Stomach smooth muscle (tissue), 2 donors: ENCODE measurements at regions not wholly inside any gene's neighbourhood (a gene's known extent, or its start where the extent isn't known, plus 50 kb on each side); places are given as distances from the start of the nearest gene placed in this dataset.

Experiments
- H3K27ac ChIP-seq: one replicate; pipeline ENCODE4 v1.7.0; 2013; ENCODE audit warnings: mild to moderate bottlenecking, low read length, inconsistent platforms
- H3K27me3 ChIP-seq, 2 donors: one replicate each; pipeline ENCODE4 v1.7.0; 2013; ENCODE audit warnings: low read length in 2 of 2; ENCODE audit not compliant: insufficient read depth in 2 of 2, control insufficient read depth in 1 of 2
- H3K36me3 ChIP-seq, 2 donors: one replicate each; pipeline ENCODE4 v1.7.0; 2013; ENCODE audit warnings: low read length in 2 of 2; ENCODE audit not compliant: control insufficient read depth in 2 of 2, insufficient read depth in 2 of 2
- H3K4me1 ChIP-seq: one replicate; pipeline ENCODE4 v1.7.0; 2013; ENCODE audit warnings: low read length; ENCODE audit not compliant: control insufficient read depth, insufficient read depth
- H3K4me3 ChIP-seq, 2 donors: one replicate each; pipeline ENCODE4 v1.7.0; 2013; ENCODE audit warnings: low read length in 2 of 2
- H3K9ac ChIP-seq, 2 donors: one replicate each; pipeline ENCODE4 v1.7.0; 2013; ENCODE audit warnings: low read length in 2 of 2, mild to moderate bottlenecking in 1 of 2
- H3K9me3 ChIP-seq, 2 donors: one replicate each; pipeline ENCODE4 v1.7.0; 2013; ENCODE audit warnings: low read length in 2 of 2; ENCODE audit not compliant: control insufficient read depth in 2 of 2
- donor health status: healthy.
- donor health status: Pancreatic carcinoma.

DNA sequence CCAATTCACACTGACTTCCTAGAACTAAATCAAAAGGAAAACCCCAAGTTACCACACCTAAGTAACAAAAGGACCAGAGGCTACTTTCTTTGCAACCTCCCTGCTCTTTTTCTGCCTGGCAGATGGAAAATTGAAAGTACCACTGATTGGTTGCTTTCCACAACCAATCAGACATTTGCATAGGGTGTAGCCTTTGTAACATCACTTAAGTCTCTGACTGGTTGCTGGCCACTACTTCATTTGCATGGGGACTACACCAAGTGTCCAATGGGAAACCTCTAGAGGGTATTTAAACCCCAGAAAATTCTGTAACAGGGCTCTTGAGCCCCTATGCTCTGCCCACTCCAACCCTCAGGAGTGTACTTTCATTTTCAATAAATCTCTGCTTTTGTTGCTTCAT, 365.0 kb downstream of the LTN1 start:
- no peak overlapping the region for H3K27ac ChIP-seq

GRCh38 chr21:28627261-28627660, 365.4 kb downstream of the LTN1 start:
- no peak overlapping the region for H3K4me3 ChIP-seq
- H3K27ac ChIP-seq = no peak overlapping the region
- no peak overlapping the region for H3K9ac ChIP-seq
- no peaks in the 10 kb centered on the region for H3K9me3 ChIP-seq
- H3K4me1 ChIP-seq = no peaks in the 10 kb centered on the region
- no peaks in the 10 kb centered on the region for H3K36me3 ChIP-seq
- no peaks in the 10 kb centered on the region for H3K27me3 ChIP-seq

More for the DNA sequence above, 365.0 kb downstream of the LTN1 start:
- no peak overlapping the region for H3K9ac ChIP-seq
- H3K27me3 ChIP-seq = no peaks in the 10 kb centered on the region
- H3K4me1 ChIP-seq = no peaks in the 10 kb centered on the region
- no peaks in the 10 kb centered on the region for H3K9me3 ChIP-seq
- no peak overlapping the region for H3K4me3 ChIP-seq
- no peaks in the 10 kb centered on the region for H3K36me3 ChIP-seq

GRCh38 chr21:28624626-28625025, 368.1 kb downstream of the LTN1 start:
- no peaks in the 10 kb centered on the region for H3K36me3 ChIP-seq
- H3K4me1 ChIP-seq = no peaks in the 10 kb centered on the region
- H3K27me3 ChIP-seq = no peaks in the 10 kb centered on the region
- H3K4me3 ChIP-seq = no peak overlapping the region
- no peak overlapping the region for H3K27ac ChIP-seq
- no peaks in the 10 kb centered on the region for H3K9me3 ChIP-seq
- no peak overlapping the region for H3K9ac ChIP-seq

DNA sequence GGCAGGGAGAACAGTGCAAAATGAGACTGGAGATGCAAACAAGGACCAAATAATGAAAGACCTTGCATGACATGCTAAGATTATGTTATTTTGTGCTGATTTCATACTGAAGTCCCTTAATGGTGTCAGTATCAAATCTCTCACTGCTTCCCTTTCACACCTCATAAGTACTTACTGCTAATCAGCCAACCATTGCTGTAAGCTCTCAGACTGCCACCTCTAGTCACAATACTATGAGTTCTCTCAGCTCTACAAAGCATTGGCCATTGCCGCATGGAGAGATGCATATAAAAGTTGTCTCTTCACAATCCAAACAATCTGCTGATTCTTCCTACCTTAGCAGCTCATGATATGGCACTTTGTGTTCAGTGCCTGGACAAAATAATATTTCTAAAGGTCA, 375.4 kb downstream of the LTN1 start:
- no peaks in the 10 kb centered on the region for H3K27me3 ChIP-seq
- no peaks in the 10 kb centered on the region for H3K4me1 ChIP-seq
- H3K27ac ChIP-seq = no peak overlapping the region
- no peaks in the 10 kb centered on the region for H3K36me3 ChIP-seq
- H3K4me3 ChIP-seq = no peak overlapping the region
- H3K9me3 ChIP-seq = no peaks in the 10 kb centered on the region
- no peak overlapping the region for H3K9ac ChIP-seq

DNA sequence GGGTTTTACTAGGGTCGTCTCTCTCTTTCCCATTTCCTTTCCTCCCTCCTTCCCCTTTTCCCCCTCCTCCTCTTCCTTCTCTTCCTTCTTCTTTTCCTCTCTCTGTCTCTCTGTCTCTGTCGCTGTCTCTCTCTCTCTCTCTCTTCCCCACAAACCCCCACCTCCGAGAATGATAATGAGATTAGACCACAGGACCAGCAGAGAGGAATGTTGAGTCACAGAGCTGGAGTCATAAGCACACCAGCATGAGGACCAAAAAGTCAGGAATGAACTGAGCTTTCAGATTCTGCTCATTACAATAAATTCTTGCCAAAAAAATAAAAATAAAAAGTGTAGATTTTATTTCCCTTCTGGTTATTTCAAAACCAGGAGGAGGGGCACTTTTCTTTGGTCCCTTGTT, 377.4 kb downstream of the LTN1 start:
- H3K27me3 ChIP-seq = no peaks in the 10 kb centered on the region

GRCh38 chr21:28614791-28615190, 377.9 kb downstream of the LTN1 start:
- Histone ChIP-seq H3K27ac (no peak overlapping the region), H3K4me3 (no peak overlapping the region), H3K9me3 (no peaks in the 10 kb centered on the region), H3K4me1 (no peaks in the 10 kb centered on the region), H3K9ac (no peak overlapping the region), H3K27me3 (no peaks in the 10 kb centered on the region), H3K36me3 (no peaks in the 10 kb centered on the region)

More for the DNA sequence above, 377.4 kb downstream of the LTN1 start:
- Histone ChIP-seq H3K27ac (no peak overlapping the region), H3K9ac (no peak overlapping the region), H3K4me1 (no peaks in the 10 kb centered on the region), H3K4me3 (no peak overlapping the region), H3K9me3 (no peaks in the 10 kb centered on the region), H3K36me3 (no peaks in the 10 kb centered on the region)

GRCh38 chr21:28608646-28609045, 384.0 kb downstream of the LTN1 start:
- Histone ChIP-seq H3K9ac (no peak overlapping the region), H3K27ac (no peak overlapping the region), H3K9me3 (no peaks in the 10 kb centered on the region), H3K36me3 (no peaks in the 10 kb centered on the region), H3K4me1 (no peaks in the 10 kb centered on the region), H3K4me3 (no peak overlapping the region), H3K27me3 (no peaks in the 10 kb centered on the region)

- no peak overlapping the region for H3K4me3 ChIP-seq
These were observed 385.1 kb downstream of the LTN1 start for GRCh38 chr21:28607545-28607944.

GRCh38 chr21:28604946-28605537, 387.6 kb downstream of the LTN1 start:
- Histone ChIP-seq H3K36me3 (no peaks in the 10 kb centered on the region), H3K9ac (no peak overlapping the region), H3K27me3 (no peaks in the 10 kb centered on the region), H3K9me3 (no peaks in the 10 kb centered on the region), H3K4me1 (no peaks in the 10 kb centered on the region), H3K4me3 (no peak overlapping the region), H3K27ac (no peak overlapping the region)

More at GRCh38 chr21:28607545-28607944, 385.1 kb downstream of the LTN1 start:
- Histone ChIP-seq H3K9me3 (no peaks in the 10 kb centered on the region), H3K4me1 (no peaks in the 10 kb centered on the region), H3K36me3 (no peaks in the 10 kb centered on the region), H3K27me3 (no peaks in the 10 kb centered on the region), H3K27ac (no peak overlapping the region), H3K9ac (no peak overlapping the region)

DNA sequence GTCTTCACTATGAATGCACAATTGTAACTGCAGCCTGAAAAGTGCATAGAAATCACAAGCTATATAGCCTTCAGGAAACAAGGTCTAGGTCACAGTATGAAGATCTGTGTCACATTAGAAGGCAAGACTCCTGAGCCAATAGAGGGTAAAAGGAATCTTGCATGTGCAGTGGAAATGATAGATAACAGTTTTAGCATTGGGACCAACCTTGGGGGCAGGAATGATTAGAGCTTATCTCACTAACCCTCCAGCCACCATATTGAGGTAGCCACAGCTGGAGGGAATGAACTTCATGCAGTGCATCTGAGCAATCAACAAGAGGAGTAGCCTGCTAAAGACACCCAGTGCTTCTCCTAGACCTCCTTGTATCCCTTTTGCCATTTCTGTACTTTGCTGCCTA, 390.1 kb downstream of the LTN1 start:
- H3K36me3 ChIP-seq = no peaks in the 10 kb centered on the region
- no peaks in the 10 kb centered on the region for H3K4me1 ChIP-seq
- H3K4me3 ChIP-seq = no peak overlapping the region

DNA sequence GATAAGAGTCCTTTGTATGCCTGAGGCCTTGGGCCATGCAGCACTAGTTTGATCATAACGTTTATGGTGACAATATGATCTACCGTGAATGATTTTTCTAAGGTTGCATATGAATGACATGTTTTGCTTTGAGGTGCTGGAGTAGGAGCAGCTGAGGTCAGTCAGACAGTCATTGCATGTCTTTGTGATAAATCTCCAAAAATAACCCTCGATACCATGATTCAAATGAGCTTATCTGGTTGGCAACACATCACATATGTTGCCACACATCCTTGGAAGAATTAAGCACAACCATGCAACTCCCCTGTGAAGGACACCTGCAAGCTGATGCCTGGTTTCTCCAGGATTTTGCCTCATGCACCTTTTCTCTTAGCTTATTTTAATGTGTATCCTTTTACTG, 394.5 kb downstream of the LTN1 start:
- Histone ChIP-seq H3K36me3 (no peaks in the 10 kb centered on the region), H3K9ac (no peak overlapping the region), H3K9me3 (no peaks in the 10 kb centered on the region), H3K4me3 (no peak overlapping the region), H3K27ac (no peak overlapping the region), H3K27me3 (no peaks in the 10 kb centered on the region), H3K4me1 (no peaks in the 10 kb centered on the region)

More for the DNA sequence above, 390.1 kb downstream of the LTN1 start:
- Histone ChIP-seq H3K9me3 (no peaks in the 10 kb centered on the region), H3K9ac (no peak overlapping the region), H3K27ac (no peak overlapping the region), H3K27me3 (no peaks in the 10 kb centered on the region)
